ENCODE measurements at regions not wholly inside any gene's neighbourhood (a gene's known extent, or its start where the extent isn't known, plus 50 kb on each side); places are given as distances from the start of the nearest gene placed in this dataset.

DNA sequence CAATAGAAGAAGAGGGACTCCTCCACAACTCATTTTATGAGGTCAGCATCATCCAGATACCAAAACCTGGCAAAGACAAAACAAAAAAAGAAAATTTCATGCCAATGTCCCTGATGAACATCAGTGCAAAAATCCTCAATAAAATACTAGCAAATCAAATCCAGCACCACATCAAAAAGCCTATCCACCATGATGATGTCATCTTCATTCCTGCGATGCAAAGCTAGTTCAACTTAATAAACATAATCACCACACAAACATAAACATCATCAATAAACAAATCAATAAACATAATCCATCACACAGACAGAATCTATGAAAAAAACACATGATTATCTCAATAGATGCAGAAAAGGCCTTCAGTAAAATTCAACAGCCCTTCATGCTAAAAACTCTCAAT, 342.1 kb downstream of the RSL24D1 start:
- no peaks in the 10 kb centered on the region for H3K79me2 ChIP-seq (ENCODE audit: insufficient read depth)
- WGBS (ENCODE audit: low lambda C conversion rate), result 7% methylated on average over 1 of the region's 1 CpG

DNA sequence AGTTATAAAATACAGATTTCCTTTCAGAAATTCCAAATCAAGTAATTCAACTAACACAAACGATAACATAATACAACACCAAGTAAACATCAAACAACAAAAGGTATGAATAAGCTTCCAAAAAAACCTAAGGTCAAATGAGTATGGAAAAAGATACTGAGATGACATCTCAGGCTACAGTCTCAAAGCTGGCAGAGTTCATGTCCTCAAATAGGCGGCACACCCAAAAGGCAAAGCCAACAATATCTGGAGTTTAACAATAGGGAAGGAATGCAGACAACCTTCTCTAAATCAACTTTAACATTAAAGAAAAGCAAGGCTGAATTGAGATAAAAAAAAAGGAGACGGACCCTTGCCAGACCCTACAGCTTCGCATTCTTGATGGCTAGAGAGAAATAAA, 346.6 kb downstream of the RSL24D1 start:
- H3K9ac ChIP-seq, result no peak overlapping the region
- H3K9me3 ChIP-seq, result no peaks in the 10 kb centered on the region
- no peak overlapping the region for H2AFZ ChIP-seq (ENCODE audit: low read depth)
- H3K4me1 ChIP-seq (ENCODE audit: control insufficient read depth in 1 of 2, insufficient read depth in 2 of 2, low read depth in 1 of 2, low read length in 1 of 2), result no peaks in the 10 kb centered on the region
- H3K27me3 ChIP-seq (ENCODE audit: insufficient read depth), result no peaks in the 10 kb centered on the region
- no peak for DNase-seq
- ChIA-PET CTCF (no interaction called here), POLR2A (no interaction called here)
- H3F3A ChIP-seq (replicated peaks; ENCODE audit: insufficient read depth), result no peaks in the 10 kb centered on the region
- no peaks in the 10 kb centered on the region for H3K79me2 ChIP-seq (ENCODE audit: insufficient read depth)
- no peak for TF ChIP-seq GABPA (IDR thresholded peaks at IDR 0.05; ENCODE audit: low read depth)
- TF ChIP-seq NRF1 (IDR thresholded peaks at IDR 0.05; ENCODE audit: low read depth, low read length), result no peak
- no peak for TF ChIP-seq RXRA (IDR thresholded peaks at IDR 0.05; ENCODE audit: borderline replicate concordance, low read depth)
- TF ChIP-seq, protein P1, sequence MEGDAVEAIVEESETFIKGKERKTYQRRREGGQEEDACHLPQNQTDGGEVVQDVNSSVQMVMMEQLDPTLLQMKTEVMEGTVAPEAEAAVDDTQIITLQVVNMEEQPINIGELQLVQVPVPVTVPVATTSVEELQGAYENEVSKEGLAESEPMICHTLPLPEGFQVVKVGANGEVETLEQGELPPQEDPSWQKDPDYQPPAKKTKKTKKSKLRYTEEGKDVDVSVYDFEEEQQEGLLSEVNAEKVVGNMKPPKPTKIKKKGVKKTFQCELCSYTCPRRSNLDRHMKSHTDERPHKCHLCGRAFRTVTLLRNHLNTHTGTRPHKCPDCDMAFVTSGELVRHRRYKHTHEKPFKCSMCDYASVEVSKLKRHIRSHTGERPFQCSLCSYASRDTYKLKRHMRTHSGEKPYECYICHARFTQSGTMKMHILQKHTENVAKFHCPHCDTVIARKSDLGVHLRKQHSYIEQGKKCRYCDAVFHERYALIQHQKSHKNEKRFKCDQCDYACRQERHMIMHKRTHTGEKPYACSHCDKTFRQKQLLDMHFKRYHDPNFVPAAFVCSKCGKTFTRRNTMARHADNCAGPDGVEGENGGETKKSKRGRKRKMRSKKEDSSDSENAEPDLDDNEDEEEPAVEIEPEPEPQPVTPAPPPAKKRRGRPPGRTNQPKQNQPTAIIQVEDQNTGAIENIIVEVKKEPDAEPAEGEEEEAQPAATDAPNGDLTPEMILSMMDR (IDR thresholded peaks at IDR 0.05), result no peak
- H4K20me1 ChIP-seq (ENCODE audit: insufficient read depth), result no peaks in the 10 kb centered on the region
- H3K36me3 ChIP-seq (replicated peaks in 1 of 2; ENCODE audit: control insufficient read depth in 1 of 2, insufficient read depth in 2 of 2, low read length in 1 of 2), result no peaks in the 10 kb centered on the region
- no peak overlapping the region for H3K4me3 ChIP-seq (ENCODE audit: low read depth in 2 of 2, low read length in 1 of 2)
- no peak overlapping the region for H3K27ac ChIP-seq (ENCODE audit: low read depth in 2 of 2, low read length in 1 of 2)
- WGBS (ENCODE audit: low lambda C conversion rate), result 2% methylated on average over 4 of the region's 4 CpGs
- no peaks in the 10 kb centered on the region for H3K9me2 ChIP-seq
- no peak overlapping the region for H3K4me2 ChIP-seq

More for the DNA sequence above, 342.1 kb downstream of the RSL24D1 start:
- no peak overlapping the region for H3K9ac ChIP-seq
- no peak overlapping the region for H2AFZ ChIP-seq (ENCODE audit: low read depth)
- TF ChIP-seq ELF1 (IDR thresholded peaks at IDR 0.05), result no peak
- no peak for TF ChIP-seq GATA2 (CRISPR knock-in tag; IDR thresholded peaks at IDR 0.05)
- TF ChIP-seq MEF2A (IDR thresholded peaks at IDR 0.05; ENCODE audit: borderline replicate concordance, low read depth), result no peak
- no peak for TF ChIP-seq RCOR1 (IDR thresholded peaks at IDR 0.05; ENCODE audit: low read length)
- TF ChIP-seq, protein P2, sequence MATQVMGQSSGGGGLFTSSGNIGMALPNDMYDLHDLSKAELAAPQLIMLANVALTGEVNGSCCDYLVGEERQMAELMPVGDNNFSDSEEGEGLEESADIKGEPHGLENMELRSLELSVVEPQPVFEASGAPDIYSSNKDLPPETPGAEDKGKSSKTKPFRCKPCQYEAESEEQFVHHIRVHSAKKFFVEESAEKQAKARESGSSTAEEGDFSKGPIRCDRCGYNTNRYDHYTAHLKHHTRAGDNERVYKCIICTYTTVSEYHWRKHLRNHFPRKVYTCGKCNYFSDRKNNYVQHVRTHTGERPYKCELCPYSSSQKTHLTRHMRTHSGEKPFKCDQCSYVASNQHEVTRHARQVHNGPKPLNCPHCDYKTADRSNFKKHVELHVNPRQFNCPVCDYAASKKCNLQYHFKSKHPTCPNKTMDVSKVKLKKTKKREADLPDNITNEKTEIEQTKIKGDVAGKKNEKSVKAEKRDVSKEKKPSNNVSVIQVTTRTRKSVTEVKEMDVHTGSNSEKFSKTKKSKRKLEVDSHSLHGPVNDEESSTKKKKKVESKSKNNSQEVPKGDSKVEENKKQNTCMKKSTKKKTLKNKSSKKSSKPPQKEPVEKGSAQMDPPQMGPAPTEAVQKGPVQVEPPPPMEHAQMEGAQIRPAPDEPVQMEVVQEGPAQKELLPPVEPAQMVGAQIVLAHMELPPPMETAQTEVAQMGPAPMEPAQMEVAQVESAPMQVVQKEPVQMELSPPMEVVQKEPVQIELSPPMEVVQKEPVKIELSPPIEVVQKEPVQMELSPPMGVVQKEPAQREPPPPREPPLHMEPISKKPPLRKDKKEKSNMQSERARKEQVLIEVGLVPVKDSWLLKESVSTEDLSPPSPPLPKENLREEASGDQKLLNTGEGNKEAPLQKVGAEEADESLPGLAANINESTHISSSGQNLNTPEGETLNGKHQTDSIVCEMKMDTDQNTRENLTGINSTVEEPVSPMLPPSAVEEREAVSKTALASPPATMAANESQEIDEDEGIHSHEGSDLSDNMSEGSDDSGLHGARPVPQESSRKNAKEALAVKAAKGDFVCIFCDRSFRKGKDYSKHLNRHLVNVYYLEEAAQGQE (IDR thresholded peaks at IDR 0.05; ENCODE audit: low read depth, low read length), result no peak
- TF ChIP-seq EP300 (IDR thresholded peaks at IDR 0.05; ENCODE audit: borderline replicate concordance in 1 of 2, low read depth in 1 of 2, low read length in 1 of 2), result no peak
- no peak for TF ChIP-seq NRF1 (IDR thresholded peaks at IDR 0.05; ENCODE audit: low read depth, low read length)
- no peak for TF ChIP-seq RFX5 (IDR thresholded peaks at IDR 0.05; ENCODE audit: low read length)
- no peaks in the 10 kb centered on the region for H3F3A ChIP-seq (replicated peaks; ENCODE audit: insufficient read depth)
- no peaks in the 10 kb centered on the region for H3K9me3 ChIP-seq
- DNase-seq, result no peak
- H4K20me1 ChIP-seq (ENCODE audit: insufficient read depth), result no peaks in the 10 kb centered on the region
- H3K27me3 ChIP-seq (ENCODE audit: insufficient read depth), result no peaks in the 10 kb centered on the region
- ChIA-PET CTCF (interaction anchor here (0.6 kb wide), 1 partner anchor 581 kb away, joined by 3 read pairs; no protein-coding TSS in a partner anchor), POLR2A (no interaction called here)
- no peak overlapping the region for H3K4me3 ChIP-seq (ENCODE audit: low read depth in 2 of 2, low read length in 1 of 2)
- H3K9me2 ChIP-seq, result no peaks in the 10 kb centered on the region
- no peak overlapping the region for H3K27ac ChIP-seq (ENCODE audit: low read depth in 2 of 2, low read length in 1 of 2)
- no peak overlapping the region for H3K4me2 ChIP-seq
- no peaks in the 10 kb centered on the region for H3K4me1 ChIP-seq (ENCODE audit: control insufficient read depth in 1 of 2, insufficient read depth in 2 of 2, low read depth in 1 of 2, low read length in 1 of 2)
- no peaks in the 10 kb centered on the region for H3K36me3 ChIP-seq (replicated peaks in 1 of 2; ENCODE audit: control insufficient read depth in 1 of 2, insufficient read depth in 2 of 2, low read length in 1 of 2)
